Endodermal cell (in vitro differentiated cells): ENCODE measurements at regions not wholly inside any gene's neighbourhood (a gene's known extent, or its start where the extent isn't known, plus 50 kb on each side); places are given as distances from the start of the nearest gene placed in this dataset.
"Not testable (repeated sequence)": the region's sequence is repeated elsewhere in the genome, so short reads cannot be mapped to it uniquely, and the experiment has no call there.

Source experiments
- DNase-seq: peaks from one replicate; pipeline ENCODE4 v3.0.0-alpha.2; 2017
- H3K27ac ChIP-seq: 2 replicates; pipeline ENCODE4 v1.5.1; 2013; ENCODE audit warnings: mild to moderate bottlenecking, low read depth, low read length, moderate library complexity
- H3K27me3 ChIP-seq: 2 replicates; pipeline ENCODE4 v1.6.1; 2013; ENCODE audit warnings: mild to moderate bottlenecking, low read length, moderate library complexity; ENCODE audit not compliant: insufficient read depth, control insufficient read depth, poor library complexity, severe bottlenecking
- H3K36me3 ChIP-seq: 2 replicates; pipeline ENCODE4 v1.7.0; 2013; ENCODE audit warnings: mild to moderate bottlenecking, low read length, moderate library complexity; ENCODE audit not compliant: control insufficient read depth, insufficient read depth
- H3K4me1 ChIP-seq: one replicate; pipeline ENCODE4 v1.7.0; 2013; ENCODE audit warnings: low read length; ENCODE audit not compliant: control insufficient read depth, insufficient read depth
- H3K4me3 ChIP-seq: 2 replicates; pipeline ENCODE4 v1.5.1; 2013; ENCODE audit warnings: mild to moderate bottlenecking, low read length, moderate library complexity
- H3K9ac ChIP-seq: 2 replicates; pipeline ENCODE4 v1.6.1; 2013; ENCODE audit warnings: mild to moderate bottlenecking, low read length, moderate library complexity; ENCODE audit not compliant: poor library complexity, severe bottlenecking; ENCODE audit errors: extremely low read depth
- H3K9me3 ChIP-seq: 2 replicates; pipeline ENCODE4 v1.6.1; 2013; ENCODE audit warnings: mild to moderate bottlenecking, low read length, moderate library complexity; ENCODE audit not compliant: control insufficient read depth
- H3K27ac Mint-ChIP-seq: 2 replicates; pipeline ENCODE4 v1.8.0; 2020; ENCODE audit warnings: mixed read lengths
- H3K27me3 Mint-ChIP-seq: 2 replicates; pipeline ENCODE4 v1.8.0; 2021; ENCODE audit warnings: mild to moderate bottlenecking, mixed read lengths; ENCODE audit not compliant: insufficient read depth
- H3K36me3 Mint-ChIP-seq: 2 replicates; pipeline ENCODE4 v1.8.0; 2020; ENCODE audit warnings: low read depth, mixed read lengths
- H3K4me1 Mint-ChIP-seq: 2 replicates; pipeline ENCODE4 v1.8.0; 2020; ENCODE audit warnings: mixed read lengths
- H3K4me3 Mint-ChIP-seq: 2 replicates; pipeline ENCODE4 v1.8.0; 2020; ENCODE audit warnings: mild to moderate bottlenecking, moderate library complexity, mixed read lengths
- H3K9me3 Mint-ChIP-seq: 2 replicates; pipeline ENCODE4 v1.8.0; 2020; ENCODE audit warnings: mild to moderate bottlenecking, mixed read lengths
- WGBS, 2 experiments: methylation state at CpG; one replicate each; pipeline versions ENCODE4 v1.1.5 to v1.1.7; 2013; ENCODE audit warnings: missing lambda C conversion rate in 2 of 2, mixed read lengths in 1 of 2; ENCODE audit not compliant: insufficient coverage in 1 of 2, insufficient read length in 1 of 2; 5-methylcytosine and 5-hydroxymethylcytosine counted together
- TF ChIP-seq, protein P1 (sequence below): fragments of 200-600 bp; sonication (generic); conservative IDR thresholded peaks from 2 replicates; pipeline ENCODE4 v1.5.0; 2021; ENCODE audit warnings: antibody characterized with exemption, mild to moderate bottlenecking

DNA sequence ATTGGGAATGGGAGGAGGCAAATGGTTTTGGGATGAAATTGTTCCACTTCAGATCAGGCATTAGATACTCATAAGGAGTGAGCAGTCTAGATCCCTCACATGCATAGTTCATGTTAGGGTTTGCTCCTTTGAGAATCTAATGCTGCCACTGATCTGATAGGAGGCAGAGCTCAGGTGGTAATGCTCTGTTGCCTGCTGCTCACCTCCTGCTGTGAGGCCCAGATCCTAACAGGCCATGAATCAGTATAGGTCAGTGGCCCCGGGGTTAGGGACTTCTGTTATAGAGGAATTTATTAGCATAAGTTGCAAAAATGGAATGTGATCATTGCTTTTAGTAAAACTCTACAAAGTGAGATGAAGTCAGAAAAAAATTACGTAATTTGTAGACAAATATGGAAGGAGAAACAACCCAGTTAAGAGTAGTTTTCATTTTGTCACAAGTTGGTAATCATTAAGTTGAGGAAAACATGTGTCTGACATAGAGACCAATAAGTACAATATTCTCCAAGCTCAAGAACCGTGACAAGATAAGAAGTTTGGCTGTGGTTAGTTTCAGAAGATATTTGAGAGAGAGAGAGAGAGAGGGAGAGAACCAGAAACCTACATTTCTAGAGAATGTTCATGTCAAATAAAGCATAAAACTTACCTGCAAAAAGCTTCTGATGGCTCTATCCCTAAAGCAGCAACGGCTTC lies 689.7 kb upstream of the PRMT6 start:
- TF ChIP-seq, protein P1, sequence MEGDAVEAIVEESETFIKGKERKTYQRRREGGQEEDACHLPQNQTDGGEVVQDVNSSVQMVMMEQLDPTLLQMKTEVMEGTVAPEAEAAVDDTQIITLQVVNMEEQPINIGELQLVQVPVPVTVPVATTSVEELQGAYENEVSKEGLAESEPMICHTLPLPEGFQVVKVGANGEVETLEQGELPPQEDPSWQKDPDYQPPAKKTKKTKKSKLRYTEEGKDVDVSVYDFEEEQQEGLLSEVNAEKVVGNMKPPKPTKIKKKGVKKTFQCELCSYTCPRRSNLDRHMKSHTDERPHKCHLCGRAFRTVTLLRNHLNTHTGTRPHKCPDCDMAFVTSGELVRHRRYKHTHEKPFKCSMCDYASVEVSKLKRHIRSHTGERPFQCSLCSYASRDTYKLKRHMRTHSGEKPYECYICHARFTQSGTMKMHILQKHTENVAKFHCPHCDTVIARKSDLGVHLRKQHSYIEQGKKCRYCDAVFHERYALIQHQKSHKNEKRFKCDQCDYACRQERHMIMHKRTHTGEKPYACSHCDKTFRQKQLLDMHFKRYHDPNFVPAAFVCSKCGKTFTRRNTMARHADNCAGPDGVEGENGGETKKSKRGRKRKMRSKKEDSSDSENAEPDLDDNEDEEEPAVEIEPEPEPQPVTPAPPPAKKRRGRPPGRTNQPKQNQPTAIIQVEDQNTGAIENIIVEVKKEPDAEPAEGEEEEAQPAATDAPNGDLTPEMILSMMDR, result no peak
- H3K9me3 ChIP-seq, result no peaks in the 10 kb centered on the region
- no peaks in the 10 kb centered on the region for H3K27me3 Mint-ChIP-seq
- H3K36me3 ChIP-seq, result no peaks in the 10 kb centered on the region
- no peaks in the 10 kb centered on the region for H3K4me1 ChIP-seq
- peak; percentile 60 for DNase-seq
- H3K27ac Mint-ChIP-seq, result no peak overlapping the region
- H3K27me3 ChIP-seq, result no peaks in the 10 kb centered on the region
- H3K27ac ChIP-seq, result no peak overlapping the region
- H3K9me3 Mint-ChIP-seq, result peaks cover 3% of the 10 kb centered on the region
- H3K4me3 Mint-ChIP-seq, result no peak overlapping the region
- WGBS, 2 experiments, result 85 to 88% methylated on average over 1 to 4 of the region's 4 CpGs
- no peak overlapping the region for H3K4me3 ChIP-seq
- H3K4me1 Mint-ChIP-seq, result no peaks in the 10 kb centered on the region
- H3K36me3 Mint-ChIP-seq, result no peaks in the 10 kb centered on the region
- no peak overlapping the region for H3K9ac ChIP-seq

- DNase-seq, result no peak
- no peaks in the 10 kb centered on the region for H3K36me3 Mint-ChIP-seq
- TF ChIP-seq, protein P1, result no peak
Measured at GRCh38 chr1:106378261-106378660, 678.2 kb upstream of the PRMT6 start.

GRCh38 chr1:106380772-106381171 lies 675.7 kb upstream of the PRMT6 start:
- Histone ChIP-seq H3K27ac (no peak overlapping the region), H3K27me3 (no peaks in the 10 kb centered on the region), H3K4me1 (no peaks in the 10 kb centered on the region), H3K9me3 (no peaks in the 10 kb centered on the region), H3K36me3 (no peaks in the 10 kb centered on the region), H3K9ac (no peak overlapping the region), H3K4me3 (no peak overlapping the region)
- no peaks in the 10 kb centered on the region for H3K9me3 Mint-ChIP-seq
- no peak overlapping the region for H3K4me3 Mint-ChIP-seq
- H3K27me3 Mint-ChIP-seq, result no peaks in the 10 kb centered on the region
- H3K27ac Mint-ChIP-seq, result no peak overlapping the region
- no peaks in the 10 kb centered on the region for H3K4me1 Mint-ChIP-seq
- 91% methylated on average over 1 of the region's 1 CpG; no CpG with 5 or more reads in 1 of the 2 experiments for WGBS, 2 experiments
- TF ChIP-seq, protein P1, result no peak
- DNase-seq, result no peak
- H3K36me3 Mint-ChIP-seq, result no peaks in the 10 kb centered on the region

More at GRCh38 chr1:106378261-106378660, 678.2 kb upstream of the PRMT6 start:
- Mint-ChIP-seq H3K4me3 (no peak overlapping the region), H3K27ac (no peak overlapping the region), H3K9me3 (peaks cover 3% of the 10 kb centered on the region), H3K27me3 (no peaks in the 10 kb centered on the region), H3K4me1 (no peaks in the 10 kb centered on the region)
- Histone ChIP-seq H3K36me3 (no peaks in the 10 kb centered on the region), H3K9me3 (peaks cover 4% of the 10 kb centered on the region), H3K4me1 (no peaks in the 10 kb centered on the region), H3K4me3 (no peak overlapping the region), H3K9ac (no peak overlapping the region), H3K27ac (no peak overlapping the region), H3K27me3 (no peaks in the 10 kb centered on the region)

- H3K27me3 Mint-ChIP-seq, H3K27ac ChIP-seq, H3K4me3 Mint-ChIP-seq, H3K4me3 ChIP-seq, DNase-seq, H3K9ac ChIP-seq, H3K4me1 ChIP-seq, H3K36me3 ChIP-seq, H3K9me3 ChIP-seq, H3K4me1 Mint-ChIP-seq, H3K27ac Mint-ChIP-seq, H3K9me3 Mint-ChIP-seq, H3K36me3 Mint-ChIP-seq, H3K27me3 ChIP-seq: not testable (repeated sequence)
- 85 to 88% methylated on average over 4 of the region's 4 CpGs for WGBS, 2 experiments
Measured at GRCh38 chr1:106389160-106389559, 667.3 kb upstream of the PRMT6 start.
